Activated naive CD4-positive, alpha-beta T cell treated with anti-CD3 and anti-CD28 coated beads for 36 hours (primary cell): ENCODE measurements at regions not wholly inside any gene's neighbourhood (a gene's known extent, or its start where the extent isn't known, plus 50 kb on each side); places are given as distances from the start of the nearest gene placed in this dataset.

Experiments
- CTCF ChIA-PET: fragments of 350-600 bp; sonication (Branson Sonifier 250); formaldehyde crosslinking; loops from one replicate; lab custom pipeline; 2021; ENCODE audit warnings: antibody characterized with exemption; lab: Charles Lee
- DNase-seq: peaks from one replicate; pipeline ENCODE4 v3.0.0-alpha.2; 2020
- H3K27ac Mint-ChIP-seq: one replicate; pipeline ENCODE4 v1.8.0; 2021; ENCODE audit warnings: mild to moderate bottlenecking, mixed read lengths
- H3K27me3 Mint-ChIP-seq: one replicate; pipeline ENCODE4 v1.8.0; 2021; ENCODE audit warnings: low read depth, mixed read lengths
- H3K36me3 Mint-ChIP-seq: one replicate; pipeline ENCODE4 v1.8.0; 2021; ENCODE audit warnings: low read depth, mixed read lengths
- H3K4me1 Mint-ChIP-seq: one replicate; pipeline ENCODE4 v1.8.0; 2021; ENCODE audit warnings: low read depth, mixed read lengths
- H3K4me3 Mint-ChIP-seq: one replicate; pipeline ENCODE4 v1.8.0; 2021; ENCODE audit warnings: mild to moderate bottlenecking, moderate library complexity, mixed read lengths
- H3K9me3 Mint-ChIP-seq: one replicate; pipeline ENCODE4 v1.8.0; 2021; ENCODE audit warnings: mixed read lengths
- intact Hi-C: fragments of 100-400 bp; cut with micrococcal nuclease; formaldehyde crosslinking; loops from one replicate; pipeline ENCODE4 v1.15.1; 2023

DNA sequence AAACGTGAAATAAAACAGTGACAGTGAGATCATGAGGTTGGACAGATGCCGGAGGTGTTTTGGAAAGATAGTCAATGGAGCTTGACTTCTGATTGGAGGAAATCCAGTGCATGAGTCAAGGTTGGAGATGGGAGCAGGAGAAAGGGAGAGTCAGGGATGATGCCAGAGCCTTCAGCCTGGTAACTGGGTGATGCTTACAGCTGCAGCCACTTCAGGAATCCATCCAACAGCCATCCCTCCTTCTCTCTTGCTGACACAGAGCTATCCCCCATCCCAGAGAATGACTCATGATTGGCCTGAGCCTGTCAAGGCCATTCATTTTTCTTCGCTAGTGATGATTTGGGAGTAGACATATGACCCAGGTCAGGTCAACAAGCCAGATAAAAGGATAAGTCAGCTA, 112.8 kb downstream of the SAMD5 start:
- no peaks in the 10 kb centered on the region for H3K9me3 Mint-ChIP-seq
- no peaks in the 10 kb centered on the region for H3K27me3 Mint-ChIP-seq
- H3K27ac Mint-ChIP-seq = no peak overlapping the region
- CTCF ChIA-PET = no interaction called here
- H3K36me3 Mint-ChIP-seq = no peaks in the 10 kb centered on the region
- no peak overlapping the region for H3K4me3 Mint-ChIP-seq
- H3K4me1 Mint-ChIP-seq = no peaks in the 10 kb centered on the region
- no peak for DNase-seq
- intact Hi-C loops = no loop called here

- Mint-ChIP-seq H3K36me3 (no peaks in the 10 kb centered on the region), H3K4me1 (no peaks in the 10 kb centered on the region), H3K9me3 (no peaks in the 10 kb centered on the region), H3K27ac (no peak overlapping the region), H3K4me3 (no peak overlapping the region), H3K27me3 (no peaks in the 10 kb centered on the region)
- DNase-seq = no peak
- CTCF ChIA-PET = no interaction called here
- intact Hi-C loops = no loop called here
Observed at GRCh38 chr6:147621961-147622360, 113.5 kb downstream of the SAMD5 start.

DNA sequence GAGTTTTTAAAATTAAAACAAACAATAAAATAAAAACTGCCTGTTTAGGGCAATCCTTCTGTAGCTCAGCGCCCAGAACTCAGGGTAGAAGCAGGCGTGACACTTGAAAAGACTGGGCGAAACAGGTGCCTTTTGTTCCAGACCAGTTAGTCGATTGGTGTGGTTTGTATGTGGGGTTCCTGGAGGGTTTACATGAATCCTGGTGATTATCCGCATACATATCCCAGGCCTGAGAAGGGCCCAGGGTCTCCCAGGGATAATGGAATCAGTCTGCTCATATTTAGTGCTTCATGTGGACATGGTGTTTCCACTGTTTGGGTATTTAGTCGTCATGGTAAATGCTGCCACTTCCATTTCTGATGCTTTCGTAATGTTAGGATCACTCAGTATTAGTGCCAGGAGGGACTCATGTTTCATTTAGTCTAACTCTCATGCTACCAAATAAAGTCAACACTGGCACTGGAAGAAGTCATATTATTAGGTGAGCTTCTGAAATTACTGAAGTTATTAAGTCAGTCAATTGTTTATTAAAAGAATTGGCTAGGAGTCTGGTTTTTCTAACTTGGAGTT, 116.5 kb downstream of the SAMD5 start:
- intact Hi-C loops = no loop called here
- no peaks in the 10 kb centered on the region for H3K36me3 Mint-ChIP-seq
- DNase-seq = no peak
- H3K9me3 Mint-ChIP-seq = no peaks in the 10 kb centered on the region
- H3K4me3 Mint-ChIP-seq = no peak overlapping the region
- H3K27me3 Mint-ChIP-seq = no peaks in the 10 kb centered on the region
- no peaks in the 10 kb centered on the region for H3K4me1 Mint-ChIP-seq
- CTCF ChIA-PET = no interaction called here
- no peak overlapping the region for H3K27ac Mint-ChIP-seq

- no peaks in the 10 kb centered on the region for H3K4me1 Mint-ChIP-seq
- CTCF ChIA-PET = no interaction called here
- no peak overlapping the region for H3K4me3 Mint-ChIP-seq
- no peaks in the 10 kb centered on the region for H3K27me3 Mint-ChIP-seq
- H3K27ac Mint-ChIP-seq = no peak overlapping the region
- no peaks in the 10 kb centered on the region for H3K9me3 Mint-ChIP-seq
- intact Hi-C loops = no loop called here
- DNase-seq = no peak
- no peaks in the 10 kb centered on the region for H3K36me3 Mint-ChIP-seq
Observed at GRCh38 chr6:147625946-147626345, 117.5 kb downstream of the SAMD5 start.

- CTCF ChIA-PET = no interaction called here
- no peak for DNase-seq
- Mint-ChIP-seq H3K27ac (no peak overlapping the region), H3K27me3 (no peaks in the 10 kb centered on the region), H3K4me3 (no peak overlapping the region), H3K4me1 (no peaks in the 10 kb centered on the region), H3K9me3 (peaks cover 3% of the 10 kb centered on the region), H3K36me3 (no peaks in the 10 kb centered on the region)
- intact Hi-C loops = no loop called here
Observed at GRCh38 chr6:147627411-147627810, 118.9 kb downstream of the SAMD5 start.

- DNase-seq = no peak
- CTCF ChIA-PET = no interaction called here
- no peak overlapping the region for H3K27ac Mint-ChIP-seq
- no peaks in the 10 kb centered on the region for H3K4me1 Mint-ChIP-seq
- H3K36me3 Mint-ChIP-seq = no peaks in the 10 kb centered on the region
- peaks cover 2% of the 10 kb centered on the region for H3K27me3 Mint-ChIP-seq
- no peak overlapping the region for H3K4me3 Mint-ChIP-seq
- intact Hi-C loops = no loop called here
- peaks cover 11% of the 10 kb centered on the region for H3K9me3 Mint-ChIP-seq
Observed at GRCh38 chr6:147633191-147633590, 124.7 kb downstream of the SAMD5 start.

GRCh38 chr6:147637620-147638195, 129.2 kb downstream of the SAMD5 start:
- Mint-ChIP-seq H3K27ac (no peak overlapping the region), H3K27me3 (peaks cover 4% of the 10 kb centered on the region), H3K9me3 (peaks cover 8% of the 10 kb centered on the region), H3K36me3 (no peaks in the 10 kb centered on the region), H3K4me1 (no peaks in the 10 kb centered on the region), H3K4me3 (no peak overlapping the region)
- no peak for DNase-seq
- intact Hi-C loops = no loop called here
- CTCF ChIA-PET = no interaction called here

GRCh38 chr6:147639279-147639678, 130.8 kb downstream of the SAMD5 start:
- intact Hi-C loops = no loop called here
- no peaks in the 10 kb centered on the region for H3K4me1 Mint-ChIP-seq
- CTCF ChIA-PET = no interaction called here

DNA sequence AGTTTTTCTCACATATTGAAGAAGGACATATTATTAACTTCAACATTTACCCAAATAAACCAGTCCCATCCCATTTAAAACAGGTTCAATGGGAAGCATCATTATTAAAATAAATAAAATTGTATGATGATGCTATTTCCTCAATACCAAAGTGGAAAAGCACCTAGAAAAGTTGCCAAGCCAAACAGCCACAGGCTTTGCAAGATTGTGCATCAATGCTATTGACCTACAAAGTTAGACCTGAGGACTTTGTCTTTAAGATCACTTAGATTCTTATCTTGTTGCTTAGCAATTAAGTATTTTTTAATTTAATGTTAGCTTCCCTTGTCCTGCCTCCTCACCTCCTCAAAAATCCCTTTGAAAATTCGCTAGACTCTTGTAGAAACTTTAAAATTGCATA, 132.1 kb downstream of the SAMD5 start:
- intact Hi-C loops = no loop called here
- CTCF ChIA-PET = no interaction called here
- no peak for DNase-seq
- Mint-ChIP-seq H3K36me3 (no peaks in the 10 kb centered on the region), H3K9me3 (no peaks in the 10 kb centered on the region), H3K4me1 (no peaks in the 10 kb centered on the region), H3K4me3 (no peak overlapping the region), H3K27ac (no peak overlapping the region), H3K27me3 (peaks cover 11% of the 10 kb centered on the region)

More at GRCh38 chr6:147639279-147639678, 130.8 kb downstream of the SAMD5 start:
- H3K9me3 Mint-ChIP-seq = peaks cover 6% of the 10 kb centered on the region
- no peak for DNase-seq
- H3K36me3 Mint-ChIP-seq = no peaks in the 10 kb centered on the region
- H3K4me3 Mint-ChIP-seq = no peak overlapping the region
- H3K27ac Mint-ChIP-seq = no peak overlapping the region
- peaks cover 11% of the 10 kb centered on the region for H3K27me3 Mint-ChIP-seq

DNA sequence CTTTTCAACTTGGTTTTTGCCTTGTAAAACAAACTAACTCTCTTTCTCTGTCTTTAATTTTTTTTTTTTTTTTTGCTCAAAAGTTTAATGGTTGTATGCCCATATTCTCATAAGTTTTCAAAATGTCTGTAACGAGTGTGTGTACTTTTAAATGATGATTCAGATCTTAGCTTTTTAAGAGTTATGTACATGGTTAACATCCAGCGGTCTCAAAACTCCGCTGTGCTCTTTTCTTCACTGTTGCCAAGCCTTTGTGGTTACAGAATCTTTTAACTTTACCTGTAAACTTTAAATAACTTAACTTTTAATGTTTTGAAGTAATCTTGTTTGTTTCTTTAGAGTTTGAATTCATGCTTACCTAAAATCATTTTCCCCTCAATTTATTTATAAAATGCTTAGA, 133.0 kb downstream of the SAMD5 start:
- no peak for DNase-seq
- Mint-ChIP-seq H3K9me3 (no peaks in the 10 kb centered on the region), H3K36me3 (no peaks in the 10 kb centered on the region), H3K27me3 (peaks cover 11% of the 10 kb centered on the region), H3K27ac (no peak overlapping the region), H3K4me3 (no peak overlapping the region), H3K4me1 (no peaks in the 10 kb centered on the region)
- CTCF ChIA-PET = no interaction called here
- intact Hi-C loops = no loop called here

DNA sequence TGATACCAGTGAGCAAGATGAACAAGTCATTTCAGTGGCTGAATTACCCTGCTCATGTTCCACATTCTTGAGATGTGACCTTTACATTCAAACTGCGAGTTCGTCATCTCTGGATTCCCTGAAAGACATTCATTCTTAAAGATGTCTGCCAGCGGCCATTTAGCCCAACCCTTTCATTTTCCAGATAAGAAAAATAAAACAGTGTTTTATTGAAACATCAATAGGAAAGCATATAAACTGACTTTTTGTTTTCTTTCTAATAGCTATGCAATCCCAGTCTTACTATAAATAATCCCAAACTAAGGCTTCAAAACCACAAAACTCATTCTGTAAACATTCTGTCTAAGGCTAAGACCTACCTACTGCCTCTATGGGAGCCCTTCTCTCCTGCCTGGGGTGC, 134.0 kb downstream of the SAMD5 start:
- no peaks in the 10 kb centered on the region for H3K4me1 Mint-ChIP-seq
- H3K36me3 Mint-ChIP-seq = no peaks in the 10 kb centered on the region
- H3K9me3 Mint-ChIP-seq = no peaks in the 10 kb centered on the region
- H3K27ac Mint-ChIP-seq = no peak overlapping the region
- no peak for DNase-seq
- no peak overlapping the region for H3K4me3 Mint-ChIP-seq
- H3K27me3 Mint-ChIP-seq = peaks cover 11% of the 10 kb centered on the region
- intact Hi-C loops = no loop called here
- CTCF ChIA-PET = no interaction called here

DNA sequence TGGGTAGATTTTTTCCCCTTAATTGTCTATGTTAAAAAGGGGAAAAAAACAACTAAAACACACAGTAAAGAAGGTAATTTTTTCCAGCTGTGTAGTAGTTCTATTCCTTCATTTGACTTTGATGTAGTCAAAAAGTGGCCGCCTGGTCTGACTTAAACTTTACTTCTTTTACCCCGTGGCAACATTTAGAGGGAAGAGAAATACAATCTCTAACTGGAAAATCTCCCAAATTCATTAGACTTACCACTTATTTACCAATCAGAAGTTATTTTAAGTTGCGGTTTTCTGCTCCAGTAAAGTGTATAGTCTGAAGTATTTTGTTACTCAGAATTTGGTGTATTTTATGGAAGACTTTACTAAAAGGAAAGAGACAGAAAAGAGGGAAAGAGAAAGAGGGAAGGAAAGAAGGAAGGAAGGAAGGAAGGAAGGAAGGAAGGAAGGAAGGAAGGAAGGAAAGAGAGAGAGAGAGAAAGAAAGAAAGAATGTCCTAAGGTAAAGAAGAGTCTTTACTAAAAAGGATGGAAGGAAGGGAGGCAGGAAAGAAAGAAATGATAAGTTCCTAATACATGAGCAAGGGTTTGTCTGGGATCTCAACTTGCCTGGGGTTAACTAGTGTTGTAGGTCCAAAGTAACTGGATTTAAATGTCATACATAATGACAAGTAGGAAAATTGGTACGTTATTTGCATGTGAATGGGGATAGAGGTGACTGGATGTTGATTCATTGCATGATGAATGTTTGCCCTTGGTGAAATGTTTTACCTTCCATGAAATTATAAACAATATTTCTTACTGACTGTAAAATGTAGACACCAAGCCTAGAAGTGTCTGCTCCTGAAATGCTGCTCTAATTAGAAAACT, 135.1 kb downstream of the SAMD5 start:
- Mint-ChIP-seq H3K36me3 (no peaks in the 10 kb centered on the region), H3K4me1 (no peaks in the 10 kb centered on the region), H3K27me3 (peaks cover 10% of the 10 kb centered on the region), H3K9me3 (no peaks in the 10 kb centered on the region), H3K4me3 (no peak overlapping the region), H3K27ac (no peak overlapping the region)
- intact Hi-C loops = no loop called here
- CTCF ChIA-PET = no interaction called here
- no peak for DNase-seq

DNA sequence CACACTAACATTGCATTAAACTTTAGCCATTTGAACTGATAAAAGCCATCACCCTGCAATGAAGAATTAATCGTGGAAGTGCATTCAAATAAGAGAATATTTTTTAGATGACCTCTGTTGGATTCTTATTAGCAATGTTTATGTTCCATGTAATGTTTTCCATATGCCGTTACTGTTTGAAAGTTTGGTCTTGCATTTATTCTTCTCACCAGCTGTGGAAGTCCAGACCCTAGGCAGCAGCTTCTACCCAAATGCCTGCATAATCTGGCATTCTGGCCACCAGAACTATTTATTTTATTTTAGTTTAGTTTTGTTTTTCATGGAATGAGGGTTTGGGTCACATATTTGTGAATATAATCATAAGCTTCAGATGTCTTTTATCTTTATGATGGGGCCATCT, 140.4 kb downstream of the SAMD5 start:
- peaks cover 8% of the 10 kb centered on the region for H3K27me3 Mint-ChIP-seq
- no peaks in the 10 kb centered on the region for H3K4me1 Mint-ChIP-seq
- no peak overlapping the region for H3K4me3 Mint-ChIP-seq
- H3K36me3 Mint-ChIP-seq = no peaks in the 10 kb centered on the region
- no peak overlapping the region for H3K27ac Mint-ChIP-seq
- intact Hi-C loops = no loop called here
- no peak for DNase-seq
- no peaks in the 10 kb centered on the region for H3K9me3 Mint-ChIP-seq
- CTCF ChIA-PET = interaction anchor here (0.6 kb wide), 1 partner anchor 847 kb away, joined by 3 read pairs; no protein-coding TSS in a partner anchor
